ENCODE measurements at regions not wholly inside any gene's neighbourhood (a gene's known extent, or its start where the extent isn't known, plus 50 kb on each side); places are given as distances from the start of the nearest gene placed in this dataset.

DNA sequence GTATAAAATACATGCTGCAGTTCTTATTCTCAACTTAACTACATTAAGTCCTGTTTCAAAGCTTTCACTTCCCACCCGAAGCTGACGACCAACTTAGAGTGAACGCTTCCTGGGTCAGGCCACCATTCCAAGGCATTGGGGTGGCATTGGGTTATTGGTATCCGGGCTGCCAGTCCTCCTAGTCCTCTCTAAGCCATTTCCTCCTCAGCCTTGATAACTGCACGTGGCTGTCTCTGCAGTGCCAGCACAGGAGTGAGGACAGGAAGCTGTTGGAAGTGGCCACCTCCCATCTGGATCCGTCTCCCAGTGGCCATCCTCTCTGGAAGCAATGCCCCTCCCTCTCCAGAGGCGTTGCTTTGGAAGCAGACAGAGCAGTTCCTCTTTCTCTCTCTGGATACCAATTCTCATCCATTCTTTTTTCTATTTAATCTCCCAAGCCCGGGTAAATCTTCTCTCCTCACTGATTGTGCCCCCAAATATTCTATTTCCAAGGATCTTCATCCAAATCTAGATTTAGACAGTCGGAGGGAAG lies 354.7 kb downstream of the EIPR1 start:
- TF ChIP-seq, protein P1, sequence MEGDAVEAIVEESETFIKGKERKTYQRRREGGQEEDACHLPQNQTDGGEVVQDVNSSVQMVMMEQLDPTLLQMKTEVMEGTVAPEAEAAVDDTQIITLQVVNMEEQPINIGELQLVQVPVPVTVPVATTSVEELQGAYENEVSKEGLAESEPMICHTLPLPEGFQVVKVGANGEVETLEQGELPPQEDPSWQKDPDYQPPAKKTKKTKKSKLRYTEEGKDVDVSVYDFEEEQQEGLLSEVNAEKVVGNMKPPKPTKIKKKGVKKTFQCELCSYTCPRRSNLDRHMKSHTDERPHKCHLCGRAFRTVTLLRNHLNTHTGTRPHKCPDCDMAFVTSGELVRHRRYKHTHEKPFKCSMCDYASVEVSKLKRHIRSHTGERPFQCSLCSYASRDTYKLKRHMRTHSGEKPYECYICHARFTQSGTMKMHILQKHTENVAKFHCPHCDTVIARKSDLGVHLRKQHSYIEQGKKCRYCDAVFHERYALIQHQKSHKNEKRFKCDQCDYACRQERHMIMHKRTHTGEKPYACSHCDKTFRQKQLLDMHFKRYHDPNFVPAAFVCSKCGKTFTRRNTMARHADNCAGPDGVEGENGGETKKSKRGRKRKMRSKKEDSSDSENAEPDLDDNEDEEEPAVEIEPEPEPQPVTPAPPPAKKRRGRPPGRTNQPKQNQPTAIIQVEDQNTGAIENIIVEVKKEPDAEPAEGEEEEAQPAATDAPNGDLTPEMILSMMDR (IDR thresholded peaks at IDR 0.05; ENCODE audit: low read length), result no peak
- TF ChIP-seq EZH2 (optimal IDR thresholded peaks at IDR 0.05; ENCODE audit: low read depth, low read length), result no peak
- no peak for TF ChIP-seq EZH2phosphoT487 (IDR thresholded peaks at IDR 0.05; ENCODE audit: low read length)

Data from MM.1S (cell line).